ENCODE measurements at regions not wholly inside any gene's neighbourhood (a gene's known extent, or its start where the extent isn't known, plus 50 kb on each side); places are given as distances from the start of the nearest gene placed in this dataset.

DNA sequence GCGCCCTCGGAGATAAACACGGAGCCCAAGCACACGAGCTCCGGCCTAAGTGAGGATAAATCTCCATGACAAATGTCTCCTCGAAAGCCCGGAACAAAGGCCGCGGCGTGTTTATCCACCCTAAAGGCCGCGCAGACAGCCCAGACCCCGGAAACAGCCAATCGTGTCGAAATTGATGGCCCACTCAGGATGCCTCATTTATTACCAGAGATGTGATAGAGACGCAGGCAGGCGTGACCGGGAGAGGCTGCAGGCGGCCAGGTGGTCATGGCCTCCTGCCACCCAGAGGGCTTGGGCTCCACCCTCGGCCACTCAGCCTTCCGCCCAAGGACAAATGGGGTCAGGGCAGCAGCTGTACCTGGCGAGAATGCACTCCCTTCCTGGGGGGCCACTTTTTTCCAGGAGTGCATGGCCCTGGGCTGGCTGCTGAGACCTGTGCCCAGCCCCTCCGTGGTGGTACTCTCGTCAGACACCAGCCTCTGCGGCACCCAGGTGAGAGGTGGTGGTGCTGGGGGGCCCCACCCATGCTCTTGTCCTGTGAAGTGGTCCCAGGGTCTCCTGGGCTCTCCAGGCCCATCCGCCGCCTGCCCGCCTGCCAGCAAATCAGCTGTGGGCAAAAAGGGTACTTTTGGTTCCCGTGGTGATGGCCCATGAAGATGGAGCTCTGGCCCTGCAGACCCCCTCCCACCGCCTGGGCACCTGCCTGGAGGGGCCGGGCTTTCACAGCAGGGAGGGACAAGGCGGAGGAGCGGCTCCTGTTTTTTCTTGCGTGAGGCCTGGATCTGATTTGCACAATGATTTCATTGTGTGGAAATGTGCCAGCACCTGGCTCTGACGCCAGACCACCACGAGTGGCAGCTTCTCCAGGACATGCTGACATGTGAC, 211.5 kb upstream of the C14orf180 start:
- no peak for DNase-seq (ENCODE audit: low read depth)

- no peak for DNase-seq (ENCODE audit: low read depth)
These were observed 210.8 kb upstream of the C14orf180 start for GRCh38 chr14:104368751-104369100.

GRCh38 chr14:104369208-104369607, 210.4 kb upstream of the C14orf180 start:
- no peak for DNase-seq (ENCODE audit: low read depth)

DNA sequence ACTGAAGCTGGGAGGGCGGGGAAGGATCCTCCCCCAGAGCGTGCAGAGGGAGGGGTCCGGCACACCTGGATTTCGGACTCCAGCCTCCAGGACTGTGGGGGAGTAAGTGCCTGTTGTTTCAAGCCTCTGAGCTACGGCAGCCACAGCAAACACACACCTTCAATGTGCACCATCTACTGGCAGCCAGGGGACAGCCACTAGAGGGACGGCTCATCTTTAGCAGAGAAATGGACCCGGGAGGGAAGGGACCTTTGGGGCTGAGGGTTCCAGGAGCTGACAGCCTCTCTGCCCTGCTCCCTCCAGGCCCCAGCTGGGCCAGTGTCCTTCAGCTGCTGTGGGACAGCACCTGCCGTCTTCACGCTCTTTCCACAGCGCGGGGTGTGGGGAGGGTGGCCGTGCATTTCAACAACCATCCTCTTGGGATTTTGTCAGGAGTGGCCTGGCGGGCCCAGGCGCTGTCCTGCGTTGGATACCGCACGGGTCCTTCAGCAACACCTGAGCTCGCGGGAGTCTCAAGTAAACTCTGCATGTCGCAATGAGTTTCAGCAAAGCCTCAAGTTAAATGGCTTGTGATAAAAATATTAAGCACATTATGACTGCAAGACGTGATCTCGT, 209.2 kb upstream of the C14orf180 start:
- no peak for DNase-seq (ENCODE audit: low read depth)

GRCh38 chr14:104371031-104371430, 208.5 kb upstream of the C14orf180 start:
- no peak for DNase-seq (ENCODE audit: low read depth)

DNA sequence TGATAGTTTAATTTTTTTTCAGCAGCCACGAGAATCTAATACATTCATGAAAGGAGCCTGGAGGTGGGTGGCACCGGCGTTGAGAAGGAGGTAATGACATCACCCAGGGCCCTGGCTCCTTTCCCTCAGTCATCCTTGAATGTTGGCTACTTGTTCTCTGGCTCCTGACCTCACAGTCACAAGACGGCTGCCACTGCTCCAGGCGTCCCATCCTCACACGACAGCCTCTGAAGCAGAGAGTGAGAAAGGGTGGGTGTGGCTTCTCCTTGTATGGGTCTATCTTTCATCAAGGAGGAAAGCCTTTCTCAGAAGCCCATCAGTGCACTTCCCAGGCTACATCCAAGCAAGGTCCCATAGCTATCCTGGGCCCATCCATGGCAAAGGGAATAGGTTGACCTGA, 207.6 kb upstream of the C14orf180 start:
- no peak for DNase-seq (ENCODE audit: low read depth)

DNA sequence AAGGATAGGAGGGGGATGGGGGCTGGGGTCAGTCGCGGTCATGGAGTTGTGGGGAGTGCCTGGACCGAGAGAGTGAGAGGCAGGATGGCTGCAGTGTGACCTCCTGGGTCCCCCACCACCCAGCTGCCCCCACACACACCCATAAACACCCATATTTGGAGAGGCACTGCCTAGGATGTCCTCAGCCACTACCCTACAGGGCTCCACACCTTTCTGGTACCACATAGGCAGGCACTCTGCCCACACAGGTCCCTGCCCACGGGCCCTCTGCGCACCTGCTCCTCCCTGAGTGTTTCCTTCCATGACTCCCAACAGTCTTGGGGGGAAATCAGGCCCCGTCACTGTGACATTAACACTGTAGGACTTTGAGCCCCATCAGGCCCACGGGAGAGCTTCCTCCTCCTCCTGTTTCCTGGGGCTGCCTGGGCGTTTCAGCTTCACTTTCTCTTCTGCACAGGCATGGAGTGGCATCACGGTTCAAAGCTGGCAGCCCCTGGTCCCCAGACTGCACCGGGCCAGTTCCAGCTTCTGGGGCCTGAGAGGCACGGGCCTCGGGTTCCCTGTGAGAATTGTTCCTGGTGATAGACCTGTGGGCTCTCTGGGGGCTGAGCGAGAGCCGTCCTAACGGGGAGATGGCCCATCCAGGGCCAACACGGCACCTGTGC, 207.0 kb upstream of the C14orf180 start:
- DNase-seq (ENCODE audit: low read depth) = no peak

- no peak for DNase-seq (ENCODE audit: low read depth)
These were observed 206.3 kb upstream of the C14orf180 start for GRCh38 chr14:104373055-104373854.

DNA sequence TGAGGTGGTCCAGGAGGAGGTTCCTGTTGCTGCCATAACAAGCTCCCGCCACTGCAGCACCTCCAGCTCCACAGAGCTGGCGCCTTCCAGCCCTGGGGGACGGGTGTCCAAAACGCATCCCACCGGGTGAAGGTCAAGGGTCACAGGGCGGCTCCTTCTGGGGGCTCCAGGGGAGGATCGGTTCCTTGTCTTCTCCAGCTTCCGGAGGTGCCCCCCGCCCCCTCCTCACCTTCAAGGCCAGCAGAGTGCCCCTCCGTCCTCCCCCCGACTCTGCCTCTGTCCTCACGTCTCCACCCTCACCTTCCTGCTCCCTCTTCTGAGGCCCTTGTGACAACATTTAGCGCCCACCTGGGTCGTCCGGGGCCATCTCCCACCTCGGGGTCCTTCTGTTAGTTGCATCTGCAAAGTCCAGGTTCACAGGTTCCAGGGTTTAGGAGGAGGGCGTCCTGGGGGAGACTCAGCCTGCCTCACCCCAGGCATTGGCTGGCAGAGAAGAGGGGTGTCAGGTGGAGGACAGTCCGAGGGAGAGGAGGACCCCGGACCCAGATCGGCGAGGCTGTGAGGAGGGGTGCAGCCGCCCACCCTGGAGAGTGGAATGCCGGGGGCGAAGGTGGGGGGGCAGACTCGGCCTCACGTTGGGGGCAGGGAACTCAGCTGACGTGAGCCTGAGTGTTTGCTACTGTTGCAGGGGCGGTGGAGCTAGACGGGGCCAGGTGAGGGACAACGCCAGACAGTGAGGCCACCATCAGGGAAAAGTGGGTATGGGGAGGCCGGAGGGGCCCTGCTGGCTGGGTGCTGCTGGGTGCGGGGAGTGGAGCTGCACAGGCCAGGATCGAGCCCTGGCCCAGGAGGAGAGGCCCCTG, 205.5 kb upstream of the C14orf180 start:
- no peak for DNase-seq (ENCODE audit: low read depth)

GRCh38 chr14:104374718-104375080, 204.9 kb upstream of the C14orf180 start:
- DNase-seq (ENCODE audit: low read depth) = no peak

GRCh38 chr14:104375551-104376201, 203.9 kb upstream of the C14orf180 start:
- DNase-seq (ENCODE audit: low read depth) = no peak

DNA sequence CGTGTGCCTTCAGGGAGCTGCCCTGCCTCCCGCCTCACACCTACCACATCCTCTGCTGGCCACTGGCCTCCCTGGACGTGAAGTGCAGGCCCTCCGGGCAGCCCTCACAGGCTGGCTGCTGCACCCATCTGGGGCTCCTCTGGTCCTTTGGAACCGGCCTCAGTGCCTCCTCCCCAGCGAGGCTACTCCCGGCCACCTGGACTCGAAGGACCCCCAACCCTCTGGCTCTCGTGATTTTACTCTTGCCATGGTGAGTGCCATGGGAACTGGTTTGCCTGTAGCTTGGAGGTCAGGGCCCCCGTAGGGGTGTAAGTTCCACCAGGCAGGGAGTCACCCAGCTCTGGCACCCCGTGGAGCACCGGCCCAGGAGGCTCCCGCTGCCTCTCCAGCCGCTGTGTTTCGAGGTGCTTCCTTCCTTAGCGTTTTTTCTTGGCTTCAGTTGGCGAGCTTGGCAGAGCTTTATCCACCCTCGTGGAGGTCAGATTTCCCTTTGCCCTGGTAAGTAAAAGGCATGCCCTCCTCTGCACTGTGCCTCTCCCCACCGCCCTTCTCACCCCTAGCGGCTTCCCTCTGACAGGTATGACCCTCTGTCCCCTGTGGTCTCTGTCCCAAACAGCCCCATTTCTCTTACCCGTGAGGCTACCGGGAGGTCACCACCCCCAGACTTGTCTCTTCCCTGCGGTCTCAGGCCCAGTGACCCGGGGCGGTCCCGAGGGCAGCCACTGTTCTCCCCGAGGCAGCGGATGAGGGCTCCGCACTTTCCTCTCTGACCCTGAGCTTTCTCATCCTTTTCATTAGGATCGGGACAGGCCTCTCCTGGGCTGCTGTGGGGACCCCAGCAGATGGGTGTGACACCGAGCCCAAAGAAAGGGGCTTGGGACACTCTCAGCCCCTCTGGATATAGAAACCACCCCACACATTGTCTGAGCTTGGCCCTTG, 203.1 kb upstream of the C14orf180 start:
- no peak for DNase-seq (ENCODE audit: low read depth)

DNA sequence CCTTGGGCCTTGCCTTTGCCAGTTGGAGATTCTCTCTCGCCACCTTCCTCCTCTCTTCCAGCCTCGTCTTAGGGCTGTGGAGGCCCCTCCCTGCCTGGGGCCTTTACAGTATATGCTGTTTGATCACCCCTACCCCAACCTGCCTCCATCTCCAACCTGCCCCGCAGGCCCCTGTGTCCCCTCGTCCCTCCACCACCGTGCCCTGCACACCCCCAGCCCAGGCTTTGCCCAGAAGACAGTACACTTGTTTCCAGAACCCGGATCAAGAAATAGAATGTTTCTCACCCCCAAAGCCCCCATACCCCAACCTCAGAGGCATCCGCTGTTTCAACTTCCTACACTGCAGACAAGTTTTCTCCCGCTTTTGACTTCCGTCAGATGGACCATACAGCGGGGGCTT, 202.3 kb upstream of the C14orf180 start:
- DNase-seq (ENCODE audit: low read depth) = no peak

DNA sequence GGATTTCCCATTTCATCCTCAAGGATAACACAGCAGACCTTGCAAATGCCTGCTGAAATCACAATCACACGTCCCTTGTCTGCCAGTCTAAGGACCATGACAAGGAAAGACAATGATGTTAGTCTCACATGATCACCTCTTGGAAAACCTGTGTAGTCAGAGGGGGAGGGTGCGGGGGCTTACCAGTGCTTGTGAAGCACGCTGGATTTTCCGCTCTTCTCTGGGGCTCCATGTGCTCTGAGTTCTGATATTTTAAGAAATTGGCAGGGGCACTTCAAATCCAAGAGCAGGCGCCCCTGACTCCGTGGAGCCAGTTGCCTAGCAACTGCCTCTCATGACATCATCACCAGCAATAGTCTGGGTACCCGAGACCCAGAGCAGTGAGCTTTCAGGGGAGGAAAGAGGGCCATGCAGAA, 200.9 kb upstream of the C14orf180 start:
- no peak for DNase-seq (ENCODE audit: low read depth)

GRCh38 chr14:104382361-104383087, 197.0 kb upstream of the C14orf180 start:
- no peak for DNase-seq (ENCODE audit: low read depth)

GRCh38 chr14:104383088-104383995, 196.2 kb upstream of the C14orf180 start:
- DNase-seq (ENCODE audit: low read depth) = no peak
